ENCODE measurements at regions not wholly inside any gene's neighbourhood (a gene's known extent, or its start where the extent isn't known, plus 50 kb on each side); places are given as distances from the start of the nearest gene placed in this dataset.

GRCh38 chr2:60603533-60604190, 50.2 kb upstream of the BCL11A start:
- H2AFZ ChIP-seq: no peak overlapping the region
- no peak overlapping the region for H3K9ac ChIP-seq
- no peaks in the 10 kb centered on the region for H3K9me3 ChIP-seq (ENCODE audit: low read depth)
- no peaks in the 10 kb centered on the region for H3K36me3 ChIP-seq (ENCODE audit: low read depth)
- no peak for DNase-seq
- no peaks in the 10 kb centered on the region for H3K79me2 ChIP-seq (ENCODE audit: insufficient read depth)
- H3K4me1 ChIP-seq (ENCODE audit: insufficient read depth): no peaks in the 10 kb centered on the region
- no peaks in the 10 kb centered on the region for H3K9me2 ChIP-seq (ENCODE audit: insufficient read depth)
- in situ Hi-C loops (cut with MboI): no loop called here
- H4K20me1 ChIP-seq (ENCODE audit: insufficient read depth): no peaks in the 10 kb centered on the region
- WGBS, 2 experiments (ENCODE audit: low coverage in 1 of 2, low lambda C conversion rate in 2 of 2, missing lambda C conversion rate in 2 of 2): 33 to 34% methylated on average over 6 of the region's 6 CpGs
- TF ChIP-seq EZH2phosphoT487 (IDR thresholded peaks at IDR 0.05; ENCODE audit: insufficient read depth, low read depth) (no peak), EZH2 (IDR thresholded peaks at IDR 0.05; ENCODE audit: insufficient read depth, poor library complexity, severe bottlenecking) (no peak)
- H3K27ac ChIP-seq: no peak overlapping the region
- no peak overlapping the region for H3K4me3 ChIP-seq
- H3K27me3 ChIP-seq (replicated peaks; ENCODE audit: insufficient read depth): peaks cover 22% of the 10 kb centered on the region
- no peak overlapping the region for H3K4me2 ChIP-seq (ENCODE audit: unreplicated experiment)
- no peaks in the 10 kb centered on the region for H3F3A ChIP-seq (ENCODE audit: insufficient read depth)

- WGBS, 2 experiments (ENCODE audit: low coverage in 1 of 2, low lambda C conversion rate in 2 of 2, missing lambda C conversion rate in 2 of 2): 12 to 19% methylated on average over 2 of the region's 2 CpGs
- in situ Hi-C loops (cut with MboI): no loop called here
- H3F3A ChIP-seq (ENCODE audit: insufficient read depth): no peaks in the 10 kb centered on the region
- no peaks in the 10 kb centered on the region for H4K20me1 ChIP-seq (ENCODE audit: insufficient read depth)
- no peaks in the 10 kb centered on the region for H3K79me2 ChIP-seq (ENCODE audit: insufficient read depth)
- H3K27ac ChIP-seq: no peak overlapping the region
- H3K9me3 ChIP-seq (ENCODE audit: low read depth): no peaks in the 10 kb centered on the region
- H3K9ac ChIP-seq: no peak overlapping the region
- H2AFZ ChIP-seq: no peak overlapping the region
- no peaks in the 10 kb centered on the region for H3K9me2 ChIP-seq (ENCODE audit: insufficient read depth)
- peaks cover 23% of the 10 kb centered on the region for H3K27me3 ChIP-seq (replicated peaks; ENCODE audit: insufficient read depth)
- no peak overlapping the region for H3K4me2 ChIP-seq (ENCODE audit: unreplicated experiment)
- no peaks in the 10 kb centered on the region for H3K4me1 ChIP-seq (ENCODE audit: insufficient read depth)
- no peak overlapping the region for H3K4me3 ChIP-seq
- no peak for DNase-seq
- TF ChIP-seq EZH2 (IDR thresholded peaks at IDR 0.05; ENCODE audit: insufficient read depth, poor library complexity, severe bottlenecking) (no peak), EZH2phosphoT487 (IDR thresholded peaks at IDR 0.05; ENCODE audit: insufficient read depth, low read depth) (no peak)
- H3K36me3 ChIP-seq (ENCODE audit: low read depth): no peaks in the 10 kb centered on the region
Observed at GRCh38 chr2:60604486-60605064, 51.1 kb upstream of the BCL11A start.

GRCh38 chr2:60605866-60606265, 52.4 kb upstream of the BCL11A start:
- no peaks in the 10 kb centered on the region for H3K9me2 ChIP-seq (ENCODE audit: insufficient read depth)
- H3K4me1 ChIP-seq (ENCODE audit: insufficient read depth): no peaks in the 10 kb centered on the region
- H3K4me2 ChIP-seq (ENCODE audit: unreplicated experiment): no peak overlapping the region
- in situ Hi-C loops (cut with MboI): no loop called here
- no peak for DNase-seq
- H2AFZ ChIP-seq: no peak overlapping the region
- no peak overlapping the region for H3K4me3 ChIP-seq
- H3K79me2 ChIP-seq (ENCODE audit: insufficient read depth): no peaks in the 10 kb centered on the region
- WGBS, 2 experiments (ENCODE audit: low coverage in 1 of 2, low lambda C conversion rate in 2 of 2, missing lambda C conversion rate in 2 of 2): 50 to 58% methylated on average over 4 of the region's 4 CpGs
- H3K27ac ChIP-seq: no peak overlapping the region
- H3K36me3 ChIP-seq (ENCODE audit: low read depth): no peaks in the 10 kb centered on the region
- no peaks in the 10 kb centered on the region for H3K9me3 ChIP-seq (ENCODE audit: low read depth)
- H3K27me3 ChIP-seq (replicated peaks; ENCODE audit: insufficient read depth): peaks cover 27% of the 10 kb centered on the region
- no peak overlapping the region for H3K9ac ChIP-seq
- H3F3A ChIP-seq (ENCODE audit: insufficient read depth): no peaks in the 10 kb centered on the region
- TF ChIP-seq EZH2phosphoT487 (IDR thresholded peaks at IDR 0.05; ENCODE audit: insufficient read depth, low read depth) (no peak), EZH2 (IDR thresholded peaks at IDR 0.05; ENCODE audit: insufficient read depth, poor library complexity, severe bottlenecking) (no peak)
- no peaks in the 10 kb centered on the region for H4K20me1 ChIP-seq (ENCODE audit: insufficient read depth)

DNA sequence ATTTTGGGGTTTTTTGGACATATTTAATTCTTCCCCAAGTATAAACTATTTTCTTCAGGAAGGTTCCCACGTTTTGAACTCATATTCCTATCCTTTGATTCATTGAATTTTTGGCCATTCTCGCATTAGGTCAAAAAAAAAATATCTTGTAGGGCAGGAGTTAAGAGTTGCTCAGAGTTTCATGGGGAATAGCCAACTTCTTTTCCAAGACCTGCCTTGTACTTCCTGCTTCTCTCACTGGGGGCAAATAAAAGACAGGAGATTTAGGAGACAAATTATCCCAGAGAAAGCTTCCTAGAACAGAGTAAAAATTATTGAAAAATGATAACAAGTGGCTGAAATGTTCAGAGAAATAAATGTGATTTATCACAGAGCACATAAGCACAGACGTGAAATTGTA, 55.2 kb upstream of the BCL11A start:
- H3K79me2 ChIP-seq (ENCODE audit: insufficient read depth): no peaks in the 10 kb centered on the region
- H2AFZ ChIP-seq: no peak overlapping the region
- H3K9me3 ChIP-seq (ENCODE audit: low read depth): no peaks in the 10 kb centered on the region
- H3F3A ChIP-seq (ENCODE audit: insufficient read depth): no peaks in the 10 kb centered on the region
- H3K9ac ChIP-seq: no peak overlapping the region
- H3K27me3 ChIP-seq (replicated peaks; ENCODE audit: insufficient read depth): peaks cover 12% of the 10 kb centered on the region
- no peak overlapping the region for H3K4me2 ChIP-seq (ENCODE audit: unreplicated experiment)
- DNase-seq: no peak
- WGBS, 2 experiments (ENCODE audit: low coverage in 1 of 2, low lambda C conversion rate in 2 of 2, missing lambda C conversion rate in 2 of 2): 0 to 2% methylated on average over 3 of the region's 3 CpGs
- H3K4me1 ChIP-seq (ENCODE audit: insufficient read depth): no peaks in the 10 kb centered on the region
- no peak for TF ChIP-seq EZH2 (IDR thresholded peaks at IDR 0.05; ENCODE audit: insufficient read depth, poor library complexity, severe bottlenecking)
- no peak for TF ChIP-seq EZH2phosphoT487 (IDR thresholded peaks at IDR 0.05; ENCODE audit: insufficient read depth, low read depth)
- H4K20me1 ChIP-seq (ENCODE audit: insufficient read depth): no peaks in the 10 kb centered on the region
- no peaks in the 10 kb centered on the region for H3K36me3 ChIP-seq (ENCODE audit: low read depth)
- no peaks in the 10 kb centered on the region for H3K9me2 ChIP-seq (ENCODE audit: insufficient read depth)
- in situ Hi-C loops (cut with MboI): no loop called here
- no peak overlapping the region for H3K27ac ChIP-seq
- H3K4me3 ChIP-seq: no peak overlapping the region
